ENCODE measurements at regions not wholly inside any gene's neighbourhood (a gene's known extent, or its start where the extent isn't known, plus 50 kb on each side); places are given as distances from the start of the nearest gene placed in this dataset.

GRCh38 chr2:56510610-56511009, 326.8 kb downstream of the CCDC85A start:
- no peak for ATAC-seq
- H3K4me3 ChIP-seq = no peak overlapping the region
- TF ChIP-seq POLR2A (IDR thresholded peaks at IDR 0.05) = no peak
- TF ChIP-seq CTCF (IDR thresholded peaks at IDR 0.05) = no peak
- WGBS (ENCODE audit: insufficient coverage, low coverage, low lambda C conversion rate, missing lambda C conversion rate) = 72% methylated on average over 2 of the region's 2 CpGs
- H3K9me3 ChIP-seq = no peaks in the 10 kb centered on the region
- H3K4me1 ChIP-seq = no peaks in the 10 kb centered on the region
- no peaks in the 10 kb centered on the region for H3K36me3 ChIP-seq
- DNase-seq = no peak
- no peaks in the 10 kb centered on the region for H3K27me3 ChIP-seq
- no peak overlapping the region for H3K27ac ChIP-seq
- intact Hi-C loops (cut with DNase I) = no loop called here

GRCh38 chr2:56515399-56515798, 331.6 kb downstream of the CCDC85A start:
- H3K4me1 ChIP-seq = no peaks in the 10 kb centered on the region
- H3K9me3 ChIP-seq = no peaks in the 10 kb centered on the region
- H3K36me3 ChIP-seq = no peaks in the 10 kb centered on the region
- no peak overlapping the region for H3K4me3 ChIP-seq
- no peak overlapping the region for H3K27ac ChIP-seq
- no peak for DNase-seq
- H3K27me3 ChIP-seq = no peaks in the 10 kb centered on the region
- intact Hi-C loops (cut with DNase I) = no loop called here
- ATAC-seq = no peak
- no peak for TF ChIP-seq CTCF (IDR thresholded peaks at IDR 0.05)
- TF ChIP-seq POLR2A (IDR thresholded peaks at IDR 0.05) = no peak

GRCh38 chr2:56519806-56520205, 336.0 kb downstream of the CCDC85A start:
- Histone ChIP-seq H3K4me3 (no peak overlapping the region), H3K36me3 (no peaks in the 10 kb centered on the region), H3K27me3 (no peaks in the 10 kb centered on the region), H3K4me1 (peaks cover 0 to 7% (median 3%) of the 10 kb centered on the region in 4 donors), H3K9me3 (no peaks in the 10 kb centered on the region), H3K27ac (no peak overlapping the region)
- no peak for TF ChIP-seq CTCF (IDR thresholded peaks at IDR 0.05)
- no peak for TF ChIP-seq POLR2A (IDR thresholded peaks at IDR 0.05)
- WGBS (ENCODE audit: insufficient coverage, low coverage, low lambda C conversion rate, missing lambda C conversion rate) = 0% methylated on average over 1 of the region's 1 CpG
- no peak for DNase-seq
- no peak for ATAC-seq
- intact Hi-C loops (cut with DNase I) = no loop called here

- TF ChIP-seq CTCF (IDR thresholded peaks at IDR 0.05) (no peak), POLR2A (IDR thresholded peaks at IDR 0.05) (no peak)
- H3K27ac ChIP-seq = peak overlapping the region in 2 of 3 donors; percentile 35 to 66
- peak; percentile 92 to 97 (median 97) for ATAC-seq
- H3K4me3 ChIP-seq = peak overlapping the region in 1 of 3 donors; percentile 20
- H3K27me3 ChIP-seq = no peaks in the 10 kb centered on the region
- peaks cover 0 to 7% (median 3%) of the 10 kb centered on the region in 4 donors for H3K4me1 ChIP-seq
- no peaks in the 10 kb centered on the region for H3K36me3 ChIP-seq
- DNase-seq = peak; percentile 42 to 84 (median 59)
- 17% methylated on average over 5 of the region's 5 CpGs for WGBS (ENCODE audit: insufficient coverage, low coverage, low lambda C conversion rate, missing lambda C conversion rate)
- intact Hi-C loops (cut with DNase I) = no loop called here
- H3K9me3 ChIP-seq = no peaks in the 10 kb centered on the region
Measured at GRCh38 chr2:56522605-56523089, 338.9 kb downstream of the CCDC85A start.

- no peak for DNase-seq
- Histone ChIP-seq H3K36me3 (no peaks in the 10 kb centered on the region), H3K4me3 (no peak overlapping the region), H3K27ac (no peak overlapping the region), H3K4me1 (peaks cover 0 to 7% (median 3%) of the 10 kb centered on the region in 4 donors), H3K27me3 (no peaks in the 10 kb centered on the region), H3K9me3 (no peaks in the 10 kb centered on the region)
- TF ChIP-seq CTCF (IDR thresholded peaks at IDR 0.05) (no peak), POLR2A (IDR thresholded peaks at IDR 0.05) (no peak)
- no peak for ATAC-seq
- intact Hi-C loops (cut with DNase I) = no loop called here
Measured at GRCh38 chr2:56523816-56524215, 340.0 kb downstream of the CCDC85A start.
